Spinal cord (tissue), 9 donors: ENCODE measurements at regions not wholly inside any gene's neighbourhood (a gene's known extent, or its start where the extent isn't known, plus 50 kb on each side); places are given as distances from the start of the nearest gene placed in this dataset.
"Not testable (repeated sequence)": the region's sequence is repeated elsewhere in the genome, so short reads cannot be mapped to it uniquely, and the experiment has no call there.

Source experiments
- DNase-seq, 6 donors: peaks; one replicate each; pipeline versions ENCODE4 v3.0.0 to v3.0.0-alpha.2; 2013 to 2015; ENCODE audit warnings: low spot score in 6 of 6, low read depth in 4 of 6
- H3K27ac ChIP-seq: one replicate; pipeline ENCODE4 v1.5.1; 2013; ENCODE audit warnings: low read depth, low read length, control low read depth
- H3K27me3 ChIP-seq: one replicate; pipeline ENCODE4 v1.6.1; 2013; ENCODE audit warnings: low read length; ENCODE audit not compliant: control insufficient read depth, insufficient read depth
- H3K36me3 ChIP-seq: one replicate; pipeline ENCODE4 v1.6.1; 2013; ENCODE audit warnings: low read length; ENCODE audit not compliant: control insufficient read depth, insufficient read depth
- H3K4me1 ChIP-seq: one replicate; pipeline ENCODE4 v1.6.1; 2013; ENCODE audit warnings: low read length; ENCODE audit not compliant: control insufficient read depth, insufficient read depth
- H3K4me3 ChIP-seq: one replicate; pipeline ENCODE4 v1.5.1; 2013; ENCODE audit warnings: low read depth, low read length, control low read depth
- H3K9me3 ChIP-seq: one replicate; pipeline ENCODE4 v1.6.1; 2013; ENCODE audit warnings: low read length; ENCODE audit not compliant: control insufficient read depth, insufficient read depth
- WGBS: methylation state at CpG from one replicate; pipeline ENCODE4 v1.1.5; 2013; ENCODE audit warnings: missing lambda C conversion rate; ENCODE audit not compliant: insufficient coverage; 5-methylcytosine and 5-hydroxymethylcytosine counted together
- donor health status: healthy.

DNA sequence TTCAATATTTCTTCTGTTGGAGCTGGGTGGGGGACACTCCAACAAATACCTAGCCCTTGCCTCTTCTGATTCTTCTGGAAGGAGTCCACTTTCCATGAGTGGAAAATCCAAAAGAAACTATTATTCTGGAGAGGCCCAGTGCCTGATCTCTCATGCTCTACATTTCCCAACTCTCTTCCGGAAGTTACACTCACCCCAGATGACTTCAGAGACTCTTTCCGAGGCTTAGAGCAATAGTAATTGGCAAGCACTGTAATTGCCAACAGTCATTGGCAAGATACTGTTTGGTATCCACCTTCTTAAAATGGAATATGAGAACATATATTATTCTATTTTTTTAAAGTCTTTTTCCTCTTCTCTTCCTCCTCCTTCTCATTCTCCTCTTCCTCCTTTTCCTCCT lies 60.5 kb upstream of the CYRIA start:
- Histone ChIP-seq H3K9me3 (no peaks in the 10 kb centered on the region), H3K27ac (no peak overlapping the region), H3K27me3 (no peaks in the 10 kb centered on the region), H3K36me3 (no peaks in the 10 kb centered on the region), H3K4me1 (no peaks in the 10 kb centered on the region), H3K4me3 (no peak overlapping the region)
- WGBS, result no CpG with 5 or more reads among the region's 2 CpGs
- DNase-seq, result no peak

DNA sequence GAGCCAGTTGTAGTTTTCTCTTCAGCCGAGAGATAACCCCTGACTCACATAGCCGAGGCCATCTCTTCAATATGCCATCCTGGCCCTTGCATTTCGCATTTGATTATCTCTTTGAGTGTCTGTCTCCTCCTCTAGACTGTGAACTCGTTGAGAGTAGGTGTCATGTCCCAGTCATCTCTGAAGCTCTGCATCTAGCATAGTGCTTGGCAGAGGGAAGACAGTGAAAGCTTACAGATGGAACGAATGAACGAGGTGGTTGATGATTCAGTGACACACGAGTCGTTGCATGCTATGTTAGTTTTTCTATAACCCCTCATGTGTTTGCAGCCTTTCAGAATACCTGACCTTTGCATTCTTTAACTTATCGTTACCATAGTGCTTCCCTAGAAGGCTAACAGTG lies 59.9 kb upstream of the CYRIA start:
- Histone ChIP-seq H3K36me3 (no peaks in the 10 kb centered on the region), H3K4me3 (no peak overlapping the region), H3K4me1 (no peaks in the 10 kb centered on the region), H3K9me3 (no peaks in the 10 kb centered on the region), H3K27ac (no peak overlapping the region), H3K27me3 (no peaks in the 10 kb centered on the region)
- WGBS, result 68% methylated on average over 4 of the region's 9 CpGs
- no peak for DNase-seq

DNA sequence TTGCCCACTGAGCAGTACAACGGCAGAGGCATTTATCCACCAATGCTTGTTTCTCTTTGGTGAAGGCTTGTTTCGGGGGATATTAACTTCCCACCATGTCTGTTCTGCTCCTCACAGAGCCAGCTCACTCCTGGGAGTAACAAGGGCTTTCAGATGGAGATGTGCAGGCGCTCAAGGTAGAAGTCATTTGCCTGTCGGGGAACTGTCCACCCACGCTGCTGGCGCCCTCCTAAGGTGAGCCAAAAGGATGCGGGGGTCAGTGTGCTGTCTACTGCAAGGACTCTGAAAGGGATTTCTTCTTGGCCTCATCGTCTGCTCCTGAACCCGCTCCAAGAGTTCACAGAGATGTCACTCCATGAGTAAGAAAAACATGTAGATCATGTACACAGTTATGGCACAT lies 57.0 kb upstream of the CYRIA start:
- no peaks in the 10 kb centered on the region for H3K36me3 ChIP-seq
- DNase-seq, result no peak
- 46% methylated on average over 8 of the region's 9 CpGs for WGBS
- peaks cover 8% of the 10 kb centered on the region for H3K4me1 ChIP-seq
- H3K27ac ChIP-seq, result no peak overlapping the region
- H3K9me3 ChIP-seq, result no peaks in the 10 kb centered on the region
- no peak overlapping the region for H3K4me3 ChIP-seq
- H3K27me3 ChIP-seq, result no peaks in the 10 kb centered on the region

DNA sequence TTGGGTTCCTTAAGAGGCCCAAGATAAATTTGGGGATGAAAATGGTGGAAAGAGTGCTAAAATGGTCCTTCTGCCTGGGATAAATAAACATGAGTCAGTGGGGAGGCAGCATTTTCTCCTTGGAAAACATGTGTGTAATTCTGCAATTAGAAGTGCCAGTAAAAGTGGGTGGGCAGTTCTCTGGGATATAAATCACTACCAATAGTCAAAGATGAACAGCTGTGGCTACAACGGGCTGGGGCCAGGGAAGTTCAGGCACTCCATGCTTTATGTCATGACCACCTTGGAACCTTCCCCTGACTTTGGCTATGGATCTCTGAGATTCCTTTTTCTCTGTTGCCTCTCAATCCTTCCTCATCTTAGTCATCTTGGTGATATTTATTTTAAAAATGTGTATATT lies 56.5 kb upstream of the CYRIA start:
- no peaks in the 10 kb centered on the region for H3K9me3 ChIP-seq
- no peak overlapping the region for H3K27ac ChIP-seq
- H3K36me3 ChIP-seq, result no peaks in the 10 kb centered on the region
- DNase-seq, result no peak
- WGBS, result 40% methylated on average over 1 of the region's 1 CpG
- H3K27me3 ChIP-seq, result no peaks in the 10 kb centered on the region
- H3K4me3 ChIP-seq, result no peak overlapping the region
- peaks cover 8% of the 10 kb centered on the region for H3K4me1 ChIP-seq

DNA sequence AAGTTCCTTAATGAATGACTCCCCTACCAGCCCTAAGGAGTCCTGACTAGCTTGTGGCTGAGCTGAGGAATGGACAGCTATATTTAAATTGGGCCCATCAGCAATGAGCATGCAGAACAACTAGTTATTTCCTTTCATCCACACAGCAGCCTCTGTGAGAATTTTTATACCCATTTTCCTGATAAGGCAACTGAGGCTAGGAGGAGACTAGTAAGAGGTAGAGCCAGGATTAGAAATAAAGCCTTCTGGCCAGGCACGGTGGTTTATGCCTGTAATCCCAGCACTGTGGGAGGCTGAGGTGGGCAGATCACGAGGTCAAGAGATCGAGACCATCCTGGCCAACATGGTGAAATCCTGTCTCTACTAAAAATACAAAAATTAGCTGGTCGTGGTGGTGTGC lies 55.9 kb upstream of the CYRIA start:
- WGBS, result 93% methylated on average over 4 of the region's 4 CpGs
- H3K4me3 ChIP-seq, DNase-seq, H3K27ac ChIP-seq, H3K9me3 ChIP-seq, H3K27me3 ChIP-seq, H3K4me1 ChIP-seq, H3K36me3 ChIP-seq: not testable (repeated sequence)

DNA sequence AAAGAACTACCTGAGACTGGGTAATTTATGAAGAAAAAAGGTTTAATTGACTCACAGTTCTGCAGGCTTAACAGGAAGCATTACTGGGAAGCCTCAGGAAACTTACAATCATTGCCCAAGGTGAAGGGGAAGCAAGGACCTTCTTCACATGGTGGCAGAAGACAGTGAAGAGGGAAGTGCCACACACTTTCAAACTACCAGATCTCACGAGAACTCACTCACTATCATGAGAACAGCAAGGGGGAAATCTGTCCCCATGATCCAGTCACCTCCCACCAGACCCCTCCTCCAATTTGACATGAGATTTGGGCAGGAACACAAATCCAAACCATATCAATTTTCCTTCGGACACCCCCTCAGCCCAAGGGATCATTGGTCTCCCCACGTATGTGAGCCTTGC lies 55.1 kb upstream of the CYRIA start:
- not testable (repeated sequence) for DNase-seq, H3K9me3 ChIP-seq, H3K27me3 ChIP-seq, H3K4me3 ChIP-seq, H3K36me3 ChIP-seq, H3K4me1 ChIP-seq, H3K27ac ChIP-seq
- 85% methylated on average over 3 of the region's 3 CpGs for WGBS

DNA sequence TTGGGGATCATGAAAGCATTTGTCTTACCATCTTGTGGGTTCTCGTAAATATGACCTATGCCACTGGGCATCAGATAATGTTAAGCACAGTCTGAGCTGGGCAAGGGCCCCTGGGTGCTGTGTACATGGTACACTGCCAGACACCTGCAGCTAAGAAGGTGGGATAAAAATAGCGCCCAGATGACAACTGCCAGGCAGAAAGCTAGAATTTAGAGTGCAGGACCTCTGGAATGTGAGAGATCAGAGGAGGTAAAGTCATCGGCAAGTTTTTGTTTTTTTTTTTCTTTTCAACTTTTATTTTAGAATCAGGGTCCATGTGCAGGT lies 53.8 kb upstream of the CYRIA start:
- no peak for DNase-seq
- Histone ChIP-seq H3K27me3 (no peaks in the 10 kb centered on the region), H3K9me3 (no peaks in the 10 kb centered on the region), H3K4me1 (peaks cover 8% of the 10 kb centered on the region), H3K36me3 (no peaks in the 10 kb centered on the region), H3K27ac (no peak overlapping the region), H3K4me3 (no peak overlapping the region)
- WGBS, result 95% methylated on average over 2 of the region's 3 CpGs

DNA sequence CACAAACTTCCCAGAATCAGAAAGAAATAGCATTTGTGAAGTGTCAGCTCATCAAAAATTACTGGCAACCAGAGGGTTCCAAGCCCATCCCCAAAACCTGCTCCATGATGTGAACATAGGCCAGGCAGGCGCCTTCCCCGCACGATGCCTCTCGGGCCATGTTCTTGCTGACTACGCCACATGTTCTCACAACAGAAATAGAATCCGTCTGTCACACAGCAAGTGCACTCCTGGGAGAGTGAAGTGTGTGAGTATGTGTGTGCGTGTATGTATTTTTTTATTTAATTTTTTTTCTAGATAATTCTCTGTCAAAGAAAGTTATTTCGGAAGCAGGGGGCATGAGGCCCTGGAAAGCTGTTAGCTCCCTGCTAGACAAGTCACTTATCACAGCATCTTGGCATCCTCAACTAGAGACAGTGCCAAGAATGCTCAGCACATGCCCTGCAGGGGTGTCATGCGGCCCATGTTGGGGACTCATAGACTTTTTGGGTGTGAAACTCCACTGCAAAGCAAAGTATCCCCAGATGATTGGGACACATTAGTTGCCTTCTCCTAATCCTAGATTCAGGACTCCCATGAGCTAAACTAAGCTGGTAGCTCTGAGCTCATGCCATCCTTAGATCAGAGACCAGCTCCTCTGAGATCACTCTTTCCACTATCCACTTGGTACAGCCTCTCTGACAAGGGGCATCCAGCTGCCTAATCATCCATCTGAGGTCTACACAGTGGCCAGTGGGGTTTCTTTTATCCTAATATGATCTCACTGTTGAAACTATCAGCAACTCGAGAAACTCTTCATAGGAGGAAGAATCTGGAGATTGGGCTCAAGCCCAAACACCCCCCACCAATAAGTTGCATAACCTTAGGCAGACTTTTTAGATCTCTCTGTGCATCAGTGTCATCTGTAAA lies 53.2 kb upstream of the CYRIA start:
- WGBS, result 13% methylated on average over 1 of the region's 10 CpGs
- no peak overlapping the region for H3K27ac ChIP-seq

DNA sequence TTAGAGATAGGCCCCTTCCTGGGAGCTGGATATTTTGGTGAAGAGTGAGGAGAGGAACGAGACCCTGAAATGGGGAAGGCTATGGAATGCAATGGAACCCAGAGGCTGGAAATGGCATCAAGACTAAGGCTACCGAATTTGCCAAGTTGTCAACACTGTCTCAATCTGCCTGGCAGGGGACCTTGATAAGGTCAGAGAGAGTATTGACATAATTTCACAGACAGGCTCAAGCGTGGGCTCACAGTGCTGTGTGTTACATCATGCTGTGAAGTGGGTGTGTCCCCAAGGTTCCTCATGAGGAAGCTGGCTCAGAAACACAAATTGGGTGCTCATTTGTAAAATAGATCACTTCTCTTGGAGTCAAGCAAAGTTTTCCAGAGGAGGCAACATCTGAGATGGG lies 51.8 kb upstream of the CYRIA start:
- Histone ChIP-seq H3K27ac (no peak overlapping the region), H3K9me3 (no peaks in the 10 kb centered on the region), H3K4me3 (no peak overlapping the region), H3K36me3 (no peaks in the 10 kb centered on the region), H3K27me3 (no peaks in the 10 kb centered on the region), H3K4me1 (peaks cover 8% of the 10 kb centered on the region)
- no peak for DNase-seq
- WGBS, result 90% methylated on average over 3 of the region's 3 CpGs

More for the DNA sequence above, 53.2 kb upstream of the CYRIA start:
- peak in 3 of 6 donors; percentile 25 to 95 (median 82) for DNase-seq
- Histone ChIP-seq H3K27me3 (no peaks in the 10 kb centered on the region), H3K4me1 (peaks cover 8% of the 10 kb centered on the region), H3K36me3 (no peaks in the 10 kb centered on the region), H3K4me3 (no peak overlapping the region), H3K9me3 (no peaks in the 10 kb centered on the region)

DNA sequence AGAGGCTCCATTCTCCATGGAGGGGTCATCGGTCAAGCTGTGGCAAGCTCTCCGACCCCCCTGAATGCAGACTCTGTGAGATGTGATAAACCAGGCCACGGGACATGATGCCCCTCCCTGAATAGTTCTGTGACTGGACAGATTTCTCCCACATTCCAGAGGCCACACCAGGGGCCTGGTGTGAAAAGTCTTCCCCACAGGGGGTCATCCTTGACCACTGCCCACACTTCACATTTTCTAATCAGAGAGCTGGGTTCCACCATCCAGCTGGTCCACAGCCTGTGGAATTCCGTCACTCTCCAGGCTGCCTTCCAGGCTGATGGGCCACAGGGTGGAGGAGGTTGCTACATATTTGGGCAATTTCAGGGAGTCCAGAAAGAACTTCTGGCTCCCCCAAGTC lies 51.3 kb upstream of the CYRIA start:
- 89% methylated on average over 4 of the region's 4 CpGs for WGBS
- H3K4me1 ChIP-seq, result peaks cover 8% of the 10 kb centered on the region
- H3K9me3 ChIP-seq, result no peaks in the 10 kb centered on the region
- H3K27ac ChIP-seq, result no peak overlapping the region
- no peaks in the 10 kb centered on the region for H3K36me3 ChIP-seq
- no peak for DNase-seq
- no peaks in the 10 kb centered on the region for H3K27me3 ChIP-seq
- H3K4me3 ChIP-seq, result no peak overlapping the region
